ENCODE measurements at regions not wholly inside any gene's neighbourhood (a gene's known extent, or its start where the extent isn't known, plus 50 kb on each side); places are given as distances from the start of the nearest gene placed in this dataset.

DNA sequence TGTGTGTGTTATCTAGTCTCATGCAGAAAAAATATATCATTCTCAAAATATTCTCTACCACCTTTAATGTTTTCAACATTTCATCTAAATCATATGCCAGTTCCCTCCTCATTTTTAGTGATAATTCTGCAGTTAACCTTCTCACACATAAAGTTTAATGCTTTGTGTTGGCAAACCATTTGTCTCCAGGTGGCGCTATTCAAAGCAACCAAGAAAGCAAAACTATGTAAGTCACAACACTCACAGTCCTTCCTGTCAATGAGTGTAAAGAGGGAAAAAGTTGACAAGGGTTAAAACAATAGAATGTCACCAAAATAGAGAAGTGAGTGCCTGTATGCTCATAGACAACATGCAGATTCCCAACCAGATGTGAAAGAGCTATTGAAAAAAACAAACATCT lies 961.6 kb upstream of the LRRTM1 start:
- TF ChIP-seq, protein P1, sequence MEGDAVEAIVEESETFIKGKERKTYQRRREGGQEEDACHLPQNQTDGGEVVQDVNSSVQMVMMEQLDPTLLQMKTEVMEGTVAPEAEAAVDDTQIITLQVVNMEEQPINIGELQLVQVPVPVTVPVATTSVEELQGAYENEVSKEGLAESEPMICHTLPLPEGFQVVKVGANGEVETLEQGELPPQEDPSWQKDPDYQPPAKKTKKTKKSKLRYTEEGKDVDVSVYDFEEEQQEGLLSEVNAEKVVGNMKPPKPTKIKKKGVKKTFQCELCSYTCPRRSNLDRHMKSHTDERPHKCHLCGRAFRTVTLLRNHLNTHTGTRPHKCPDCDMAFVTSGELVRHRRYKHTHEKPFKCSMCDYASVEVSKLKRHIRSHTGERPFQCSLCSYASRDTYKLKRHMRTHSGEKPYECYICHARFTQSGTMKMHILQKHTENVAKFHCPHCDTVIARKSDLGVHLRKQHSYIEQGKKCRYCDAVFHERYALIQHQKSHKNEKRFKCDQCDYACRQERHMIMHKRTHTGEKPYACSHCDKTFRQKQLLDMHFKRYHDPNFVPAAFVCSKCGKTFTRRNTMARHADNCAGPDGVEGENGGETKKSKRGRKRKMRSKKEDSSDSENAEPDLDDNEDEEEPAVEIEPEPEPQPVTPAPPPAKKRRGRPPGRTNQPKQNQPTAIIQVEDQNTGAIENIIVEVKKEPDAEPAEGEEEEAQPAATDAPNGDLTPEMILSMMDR (IDR thresholded peaks at IDR 0.05; ENCODE audit: low read depth, low read length) = peak; percentile 33
- H3K4me1 ChIP-seq = no peaks in the 10 kb centered on the region
- no peaks in the 10 kb centered on the region for H3K9me3 ChIP-seq
- no peaks in the 10 kb centered on the region for H3K27me3 ChIP-seq
- no peaks in the 10 kb centered on the region for H3K36me3 ChIP-seq
- H3K4me3 ChIP-seq (ENCODE audit: low read depth, low read length) = no peak overlapping the region
- DNase-seq = peak; percentile 4

DNA sequence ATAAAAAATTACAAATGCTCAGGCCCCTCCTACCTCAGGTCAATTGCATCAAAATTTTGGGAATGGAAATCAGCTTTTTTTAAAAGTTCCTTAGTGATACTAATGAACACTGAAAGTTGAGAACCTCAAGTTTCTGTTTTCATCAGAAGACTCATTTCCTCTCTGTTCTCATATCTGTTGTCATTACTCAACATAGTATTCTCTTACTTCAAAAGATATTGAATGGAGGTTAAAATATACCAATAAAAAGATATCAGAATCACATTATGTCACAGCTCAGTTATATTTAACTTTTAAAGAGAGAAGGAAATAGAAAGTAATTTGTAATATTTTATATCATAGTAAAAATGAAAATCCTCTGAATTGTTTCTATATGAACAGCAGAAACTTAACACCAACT lies 959.4 kb upstream of the LRRTM1 start:
- DNase-seq = no peak
- TF ChIP-seq, protein P1 (IDR thresholded peaks at IDR 0.05; ENCODE audit: low read depth, low read length) = no peak
- Histone ChIP-seq H3K4me3 (ENCODE audit: low read depth, low read length) (no peak overlapping the region), H3K9me3 (no peaks in the 10 kb centered on the region), H3K4me1 (no peaks in the 10 kb centered on the region), H3K27me3 (no peaks in the 10 kb centered on the region), H3K36me3 (no peaks in the 10 kb centered on the region)

DNA sequence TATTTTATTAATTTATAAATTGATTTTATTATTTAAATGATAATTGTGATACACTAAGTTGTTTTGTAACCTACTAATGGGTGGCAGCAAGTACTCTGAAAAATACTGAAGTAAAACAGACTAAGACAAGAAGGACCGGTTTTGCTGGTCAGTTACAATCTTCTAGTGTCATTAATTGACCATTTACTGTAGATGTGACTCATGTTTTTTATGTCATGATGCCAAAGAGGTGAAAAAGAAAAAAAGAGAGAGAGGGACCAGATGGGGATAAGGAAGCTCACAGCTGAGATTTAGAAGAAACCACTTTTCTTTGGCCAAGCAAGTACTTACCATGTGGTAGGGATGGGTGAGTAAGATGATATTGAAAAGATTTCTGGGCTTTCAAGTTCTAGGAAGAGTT lies 955.8 kb upstream of the LRRTM1 start:
- Histone ChIP-seq H3K9me3 (no peaks in the 10 kb centered on the region), H3K36me3 (no peaks in the 10 kb centered on the region), H3K4me3 (ENCODE audit: low read depth, low read length) (no peak overlapping the region), H3K4me1 (no peaks in the 10 kb centered on the region), H3K27me3 (no peaks in the 10 kb centered on the region)
- TF ChIP-seq, protein P1 (IDR thresholded peaks at IDR 0.05; ENCODE audit: low read depth, low read length) = no peak
- DNase-seq = no peak

DNA sequence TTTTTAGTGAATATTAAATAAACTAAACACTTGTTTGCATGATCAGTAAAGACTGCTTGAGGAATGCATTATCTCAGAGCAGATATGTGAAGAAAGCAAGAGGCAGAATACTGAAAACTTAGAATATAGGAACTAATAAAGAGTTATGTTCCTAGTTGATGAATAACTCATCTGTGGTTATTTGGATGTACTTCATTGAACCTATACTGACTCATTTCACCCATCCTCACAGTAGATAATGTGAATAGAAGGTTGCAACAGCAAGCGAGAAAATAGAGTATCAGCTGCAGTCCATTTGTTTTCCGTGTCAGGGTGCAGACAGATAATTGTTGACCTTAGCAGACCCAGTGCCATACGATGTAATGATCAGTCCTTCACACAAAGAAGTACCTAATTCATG lies 945.7 kb upstream of the LRRTM1 start:
- Histone ChIP-seq H3K4me1 (no peaks in the 10 kb centered on the region), H3K9me3 (no peaks in the 10 kb centered on the region), H3K36me3 (no peaks in the 10 kb centered on the region), H3K27me3 (no peaks in the 10 kb centered on the region), H3K4me3 (ENCODE audit: low read depth, low read length) (no peak overlapping the region)
- no peak for DNase-seq
- TF ChIP-seq, protein P1 (IDR thresholded peaks at IDR 0.05; ENCODE audit: low read depth, low read length) = no peak

DNA sequence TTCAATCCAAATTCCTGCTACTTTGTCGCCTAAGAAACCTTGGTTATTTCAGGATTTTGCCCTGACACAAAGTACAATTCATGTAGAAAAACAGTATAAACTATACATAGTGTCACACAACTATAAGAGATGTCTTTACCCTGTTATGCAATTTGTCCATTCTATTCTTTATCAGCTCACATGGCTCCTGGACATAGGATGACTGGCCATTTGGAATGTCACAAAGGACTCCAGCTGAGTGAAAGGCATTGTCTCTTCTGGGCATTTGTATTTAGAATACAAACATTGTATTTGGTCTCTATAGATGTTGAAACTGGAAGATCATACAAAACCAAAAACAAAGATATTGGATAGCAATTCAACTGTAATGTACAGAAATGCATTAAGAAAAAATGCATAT lies 944.6 kb upstream of the LRRTM1 start:
- H3K4me3 ChIP-seq (ENCODE audit: low read depth, low read length) = no peak overlapping the region
- DNase-seq = no peak
- H3K27me3 ChIP-seq = no peaks in the 10 kb centered on the region
- H3K4me1 ChIP-seq = no peaks in the 10 kb centered on the region
- no peaks in the 10 kb centered on the region for H3K9me3 ChIP-seq
- no peaks in the 10 kb centered on the region for H3K36me3 ChIP-seq
- TF ChIP-seq, protein P1 (IDR thresholded peaks at IDR 0.05; ENCODE audit: low read depth, low read length) = no peak

DNA sequence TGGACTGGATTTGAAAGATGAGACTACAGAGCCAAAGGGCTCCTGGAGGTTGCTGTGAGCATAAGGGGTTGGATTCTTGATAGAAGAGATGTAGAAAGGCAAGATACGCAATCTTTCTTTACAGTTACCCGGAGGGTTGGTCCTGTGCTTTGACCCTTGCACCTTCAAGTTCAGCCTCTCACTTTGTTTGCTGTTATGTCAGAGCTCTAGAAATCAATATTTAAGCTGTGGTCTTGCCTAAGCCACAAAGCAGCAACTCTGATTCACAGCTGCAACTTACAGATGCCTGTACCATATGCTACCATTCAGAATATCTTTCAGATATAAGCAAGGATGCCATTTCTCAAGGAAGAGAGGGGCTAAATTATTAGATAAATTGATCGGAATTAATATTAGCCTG lies 943.1 kb upstream of the LRRTM1 start:
- H3K4me1 ChIP-seq = no peaks in the 10 kb centered on the region
- H3K36me3 ChIP-seq = no peaks in the 10 kb centered on the region
- TF ChIP-seq, protein P1 (IDR thresholded peaks at IDR 0.05; ENCODE audit: low read depth, low read length) = no peak
- H3K4me3 ChIP-seq (ENCODE audit: low read depth, low read length) = no peak overlapping the region
- no peaks in the 10 kb centered on the region for H3K27me3 ChIP-seq
- no peak for DNase-seq
- no peaks in the 10 kb centered on the region for H3K9me3 ChIP-seq
